Progenitor cell of endocrine pancreas (in vitro differentiated cells): ENCODE measurements at regions not wholly inside any gene's neighbourhood (a gene's known extent, or its start where the extent isn't known, plus 50 kb on each side); places are given as distances from the start of the nearest gene placed in this dataset.

Source experiments
- DNase-seq: peaks from one replicate; pipeline ENCODE4 v3.0.0; 2021; ENCODE audit warnings: low spot score; ENCODE audit not compliant: unreplicated experiment
- H3K27ac Mint-ChIP-seq: 2 replicates; pipeline ENCODE4 v1.8.0; 2021; ENCODE audit warnings: mild to moderate bottlenecking, moderate library complexity, mixed read lengths
- H3K27me3 Mint-ChIP-seq: 2 replicates; pipeline ENCODE4 v1.8.0; 2021; ENCODE audit warnings: mixed read lengths
- H3K36me3 Mint-ChIP-seq: 2 replicates; pipeline ENCODE4 v1.8.0; 2022; ENCODE audit warnings: mixed read lengths; ENCODE audit not compliant: insufficient read depth
- H3K4me1 Mint-ChIP-seq: 2 replicates; pipeline ENCODE4 v1.8.0; 2021; ENCODE audit warnings: low read depth, mixed read lengths
- H3K4me3 Mint-ChIP-seq: 2 replicates; pipeline ENCODE4 v1.8.0; 2021; ENCODE audit warnings: low read depth, mild to moderate bottlenecking, moderate library complexity, mixed read lengths
- H3K9me3 Mint-ChIP-seq: 2 replicates; pipeline ENCODE4 v1.8.0; 2021; ENCODE audit warnings: low read depth, mixed read lengths
- CTCF ChIP-seq: fragments of 200-600 bp; sonication (generic); IDR thresholded peaks from one replicate; pipeline ENCODE4 v1.5.0; 2021; ENCODE audit warnings: antibody characterized with exemption, mild to moderate bottlenecking; ENCODE audit not compliant: unreplicated experiment

DNA sequence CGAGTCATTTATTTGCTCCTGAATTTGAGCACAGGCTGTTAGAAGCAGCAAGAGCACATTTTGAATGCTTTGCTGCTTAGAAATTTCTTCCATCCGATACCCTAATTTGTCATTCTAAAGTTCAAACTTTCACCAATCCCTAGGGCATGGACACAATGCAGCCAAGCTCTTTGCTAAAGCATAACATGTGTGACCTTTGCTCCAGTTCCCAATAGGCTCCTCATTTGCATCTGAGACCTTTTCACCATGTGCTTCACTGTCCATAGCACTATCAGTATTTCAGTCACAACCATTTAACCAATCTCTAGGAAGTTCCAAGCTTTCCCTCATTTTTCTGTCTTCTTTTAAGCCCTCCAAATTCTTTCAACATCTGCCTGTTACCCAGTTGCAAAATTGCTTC lies 1333.1 kb downstream of the SI start:
- Mint-ChIP-seq H3K9me3 (peaks cover 3% of the 10 kb centered on the region), H3K4me1 (peaks cover 1% of the 10 kb centered on the region), H3K36me3 (no peaks in the 10 kb centered on the region), H3K4me3 (no peak overlapping the region), H3K27me3 (no peaks in the 10 kb centered on the region), H3K27ac (peak overlapping the region; percentile 56)
- DNase-seq, result no peak
- no peak for TF ChIP-seq CTCF

- H3K27me3 Mint-ChIP-seq, result no peaks in the 10 kb centered on the region
- no peak overlapping the region for H3K4me3 Mint-ChIP-seq
- no peak overlapping the region for H3K27ac Mint-ChIP-seq
- peaks cover 10% of the 10 kb centered on the region for H3K9me3 Mint-ChIP-seq
- peaks cover 1% of the 10 kb centered on the region for H3K36me3 Mint-ChIP-seq
- no peak for TF ChIP-seq CTCF
- no peak for DNase-seq
- peaks cover 3% of the 10 kb centered on the region for H3K4me1 Mint-ChIP-seq
These were observed 1342.9 kb downstream of the SI start for GRCh38 chr3:163735394-163735793.

GRCh38 chr3:163730684-163731083 lies 1347.6 kb downstream of the SI start:
- no peak for DNase-seq
- Mint-ChIP-seq H3K27ac (no peak overlapping the region), H3K27me3 (no peaks in the 10 kb centered on the region), H3K36me3 (no peaks in the 10 kb centered on the region), H3K4me3 (no peak overlapping the region), H3K4me1 (peaks cover 4% of the 10 kb centered on the region), H3K9me3 (no peaks in the 10 kb centered on the region)
- TF ChIP-seq CTCF, result no peak

GRCh38 chr3:163726125-163726524 lies 1352.2 kb downstream of the SI start:
- no peaks in the 10 kb centered on the region for H3K36me3 Mint-ChIP-seq
- H3K27ac Mint-ChIP-seq, result no peak overlapping the region
- H3K4me3 Mint-ChIP-seq, result no peak overlapping the region
- TF ChIP-seq CTCF, result no peak
- DNase-seq, result no peak
- peaks cover 4% of the 10 kb centered on the region for H3K4me1 Mint-ChIP-seq
- H3K27me3 Mint-ChIP-seq, result no peaks in the 10 kb centered on the region
- peaks cover under 1% of the 10 kb centered on the region for H3K9me3 Mint-ChIP-seq

GRCh38 chr3:163722405-163722804 lies 1355.9 kb downstream of the SI start:
- H3K27ac Mint-ChIP-seq, result no peak overlapping the region
- H3K9me3 Mint-ChIP-seq, result peaks cover 3% of the 10 kb centered on the region
- TF ChIP-seq CTCF, result no peak
- H3K36me3 Mint-ChIP-seq, result no peaks in the 10 kb centered on the region
- no peaks in the 10 kb centered on the region for H3K4me1 Mint-ChIP-seq
- H3K27me3 Mint-ChIP-seq, result no peaks in the 10 kb centered on the region
- DNase-seq, result no peak
- H3K4me3 Mint-ChIP-seq, result no peak overlapping the region
